Breast epithelium (tissue), 4 donors: ENCODE measurements at regions not wholly inside any gene's neighbourhood (a gene's known extent, or its start where the extent isn't known, plus 50 kb on each side); places are given as distances from the start of the nearest gene placed in this dataset.

Experiments used
- DNase-seq, 2 donors: peaks; one replicate each; pipeline ENCODE4 v3.0.0-alpha.2; 2019; ENCODE audit warnings: low spot score in 2 of 2
- H3K27ac ChIP-seq, 2 donors: fragments of 200-600 bp; sonication (generic) in 1 of 2; one replicate each; pipeline ENCODE4 v1.5.1; 2016 to 2019; ENCODE audit warnings: mild to moderate bottlenecking in 1 of 2
- H3K27me3 ChIP-seq, 2 donors: fragments of 200-600 bp; sonication (generic) in 1 of 2; one replicate each; pipeline versions ENCODE4 v1.5.1 to v1.6.0; 2017 to 2019; ENCODE audit warnings: control low read depth in 1 of 2, mild to moderate bottlenecking in 1 of 2
- H3K36me3 ChIP-seq: fragments of 200-600 bp; one replicate; pipeline ENCODE4 v1.5.1; 2019
- H3K4me1 ChIP-seq, 2 donors: fragments of 200-600 bp; sonication (generic); one replicate each; pipeline ENCODE4 v1.5.1; 2016 to 2019; ENCODE audit warnings: control low read depth in 1 of 2
- H3K4me3 ChIP-seq, 3 donors: fragments of 200-600 bp; sonication (generic); 1 replicate in 2 of 3; 2 replicates in 1 of 3; pipeline ENCODE4 v1.5.1; 2016 to 2019; ENCODE audit warnings: mild to moderate bottlenecking in 3 of 3, moderate library complexity in 2 of 3
- H3K9me3 ChIP-seq, 2 donors: fragments of 200-600 bp; sonication (generic) in 1 of 2; one replicate each; pipeline ENCODE4 v1.5.1; 2016 to 2019; ENCODE audit warnings: control low read depth in 1 of 2
- POLR2A ChIP-seq: fragments of 450-650 bp; IDR thresholded peaks from one replicate; pipeline ENCODE4 v1.6.1; 2016; ENCODE audit warnings: antibody characterized with exemption, mild to moderate bottlenecking, moderate library complexity
- POLR2AphosphoS5 ChIP-seq, 3 donors: sonication (generic); formaldehyde crosslinking; IDR thresholded peaks; one replicate each; pipeline ENCODE4 v1.6.1; 2017; ENCODE audit warnings: antibody characterized with exemption in 3 of 3
- intact Hi-C: fragments of 100-400 bp; cut with DNase I; formaldehyde crosslinking; loops from one replicate; pipeline ENCODE4 v1.15.1; 2023; ENCODE audit warnings: low total_unique reads
- TF ChIP-seq, protein P1 (sequence below), 3 donors: fragments of 450-650 bp; IDR thresholded peaks; one replicate each; pipeline ENCODE4 v1.5.1; 2016 to 2017; ENCODE audit warnings: antibody characterized with exemption in 3 of 3, mild to moderate bottlenecking in 3 of 3, moderate library complexity in 3 of 3

DNA sequence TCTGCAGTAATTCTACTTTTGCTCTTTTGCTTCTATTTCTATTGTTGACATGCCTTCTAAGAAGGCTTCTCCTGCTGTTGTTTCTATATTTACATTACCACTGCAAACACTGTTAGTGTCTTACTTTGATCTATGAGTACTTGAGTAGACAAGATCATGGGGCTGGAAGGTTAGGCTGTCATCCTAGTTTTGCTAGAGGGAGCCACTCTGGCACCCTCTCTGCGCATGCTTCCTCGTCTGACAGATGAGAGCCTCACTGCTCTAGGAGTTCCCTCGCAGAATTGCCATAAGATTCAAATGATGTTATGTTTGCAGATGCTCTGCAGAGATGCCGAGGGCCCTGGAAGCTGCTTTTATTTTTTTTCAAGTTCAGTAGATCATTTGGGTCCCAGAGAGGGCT, 185.6 kb downstream of the RNF144A start:
- Histone ChIP-seq H3K27ac (no peak overlapping the region), H3K9me3 (no peaks in the 10 kb centered on the region), H3K4me3 (no peak overlapping the region), H3K36me3 (no peaks in the 10 kb centered on the region), H3K27me3 (no peaks in the 10 kb centered on the region), H3K4me1 (no peaks in the 10 kb centered on the region)
- no peak for DNase-seq
- TF ChIP-seq POLR2A (no peak), POLR2AphosphoS5 (IDR thresholded peaks at IDR 0.05) (no peak)
- TF ChIP-seq, protein P1, sequence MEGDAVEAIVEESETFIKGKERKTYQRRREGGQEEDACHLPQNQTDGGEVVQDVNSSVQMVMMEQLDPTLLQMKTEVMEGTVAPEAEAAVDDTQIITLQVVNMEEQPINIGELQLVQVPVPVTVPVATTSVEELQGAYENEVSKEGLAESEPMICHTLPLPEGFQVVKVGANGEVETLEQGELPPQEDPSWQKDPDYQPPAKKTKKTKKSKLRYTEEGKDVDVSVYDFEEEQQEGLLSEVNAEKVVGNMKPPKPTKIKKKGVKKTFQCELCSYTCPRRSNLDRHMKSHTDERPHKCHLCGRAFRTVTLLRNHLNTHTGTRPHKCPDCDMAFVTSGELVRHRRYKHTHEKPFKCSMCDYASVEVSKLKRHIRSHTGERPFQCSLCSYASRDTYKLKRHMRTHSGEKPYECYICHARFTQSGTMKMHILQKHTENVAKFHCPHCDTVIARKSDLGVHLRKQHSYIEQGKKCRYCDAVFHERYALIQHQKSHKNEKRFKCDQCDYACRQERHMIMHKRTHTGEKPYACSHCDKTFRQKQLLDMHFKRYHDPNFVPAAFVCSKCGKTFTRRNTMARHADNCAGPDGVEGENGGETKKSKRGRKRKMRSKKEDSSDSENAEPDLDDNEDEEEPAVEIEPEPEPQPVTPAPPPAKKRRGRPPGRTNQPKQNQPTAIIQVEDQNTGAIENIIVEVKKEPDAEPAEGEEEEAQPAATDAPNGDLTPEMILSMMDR (IDR thresholded peaks at IDR 0.05): no peak
- intact Hi-C loops: no loop called here

GRCh38 chr2:7108792-7109532, 191.8 kb downstream of the RNF144A start:
- no peak for DNase-seq
- Histone ChIP-seq H3K4me3 (no peak overlapping the region), H3K9me3 (no peaks in the 10 kb centered on the region), H3K36me3 (no peaks in the 10 kb centered on the region), H3K27me3 (no peaks in the 10 kb centered on the region), H3K27ac (no peak overlapping the region), H3K4me1 (no peaks in the 10 kb centered on the region)
- TF ChIP-seq, protein P1 (IDR thresholded peaks at IDR 0.05): no peak
- TF ChIP-seq POLR2A (no peak), POLR2AphosphoS5 (IDR thresholded peaks at IDR 0.05) (no peak)
- intact Hi-C loops: no loop called here

- no peak overlapping the region for H3K4me3 ChIP-seq
- no peaks in the 10 kb centered on the region for H3K36me3 ChIP-seq
- H3K27ac ChIP-seq: no peak overlapping the region
- H3K27me3 ChIP-seq: no peaks in the 10 kb centered on the region
- DNase-seq: no peak
- intact Hi-C loops: no loop called here
- no peaks in the 10 kb centered on the region for H3K4me1 ChIP-seq
- H3K9me3 ChIP-seq: no peaks in the 10 kb centered on the region
- TF ChIP-seq, protein P1 (IDR thresholded peaks at IDR 0.05): no peak
- TF ChIP-seq POLR2A (no peak), POLR2AphosphoS5 (IDR thresholded peaks at IDR 0.05) (no peak)
Observed at GRCh38 chr2:7109533-7109885, 192.3 kb downstream of the RNF144A start.

GRCh38 chr2:7111626-7112025, 194.4 kb downstream of the RNF144A start:
- TF ChIP-seq POLR2AphosphoS5 (IDR thresholded peaks at IDR 0.05) (no peak), POLR2A (no peak)
- TF ChIP-seq, protein P1 (IDR thresholded peaks at IDR 0.05): no peak
- H3K27ac ChIP-seq: no peak overlapping the region
- DNase-seq: no peak
- intact Hi-C loops: no loop called here
- H3K27me3 ChIP-seq: no peaks in the 10 kb centered on the region
- no peaks in the 10 kb centered on the region for H3K36me3 ChIP-seq
- no peaks in the 10 kb centered on the region for H3K4me1 ChIP-seq
- no peak overlapping the region for H3K4me3 ChIP-seq
- H3K9me3 ChIP-seq: no peaks in the 10 kb centered on the region

DNA sequence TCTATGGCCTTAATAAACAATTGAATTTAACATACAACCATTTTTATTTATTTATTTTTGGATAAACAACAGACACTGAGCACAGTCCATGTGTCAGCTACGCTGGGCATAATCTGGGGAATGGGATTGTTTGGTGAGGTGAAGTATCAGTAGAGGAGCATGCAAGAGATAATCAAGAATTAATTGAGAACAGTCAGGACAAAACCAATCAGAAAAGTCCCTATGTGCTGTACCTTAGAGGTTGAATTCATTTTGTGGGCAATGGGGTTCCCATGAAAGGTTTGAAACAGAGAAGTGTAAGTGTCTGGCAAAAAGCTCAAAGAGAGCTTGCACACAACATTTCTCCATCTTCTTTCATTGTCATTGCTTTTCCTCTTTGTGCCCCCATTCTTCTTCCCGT, 198.2 kb downstream of the RNF144A start:
- H3K36me3 ChIP-seq: no peaks in the 10 kb centered on the region
- TF ChIP-seq POLR2A: no peak
- TF ChIP-seq, protein P1 (IDR thresholded peaks at IDR 0.05): no peak
- TF ChIP-seq POLR2AphosphoS5 (IDR thresholded peaks at IDR 0.05): no peak
- intact Hi-C loops: no loop called here
- no peaks in the 10 kb centered on the region for H3K27me3 ChIP-seq
- DNase-seq: no peak
- H3K9me3 ChIP-seq: no peaks in the 10 kb centered on the region
- H3K4me1 ChIP-seq: no peaks in the 10 kb centered on the region
- no peak overlapping the region for H3K27ac ChIP-seq
- no peak overlapping the region for H3K4me3 ChIP-seq
